Kasumi-1 (cell line): ENCODE measurements at regions not wholly inside any gene's neighbourhood (a gene's known extent, or its start where the extent isn't known, plus 50 kb on each side); places are given as distances from the start of the nearest gene placed in this dataset.

Experiments used
- DNase-seq, 2 experiments: peaks; one replicate each; lab custom pipeline; 2025; lab: John Stamatoyannopoulos, UW

- no peak for DNase-seq
These were observed 1109.3 kb downstream of the ROBO2 start for GRCh38 chr3:78148986-78149717.

DNA sequence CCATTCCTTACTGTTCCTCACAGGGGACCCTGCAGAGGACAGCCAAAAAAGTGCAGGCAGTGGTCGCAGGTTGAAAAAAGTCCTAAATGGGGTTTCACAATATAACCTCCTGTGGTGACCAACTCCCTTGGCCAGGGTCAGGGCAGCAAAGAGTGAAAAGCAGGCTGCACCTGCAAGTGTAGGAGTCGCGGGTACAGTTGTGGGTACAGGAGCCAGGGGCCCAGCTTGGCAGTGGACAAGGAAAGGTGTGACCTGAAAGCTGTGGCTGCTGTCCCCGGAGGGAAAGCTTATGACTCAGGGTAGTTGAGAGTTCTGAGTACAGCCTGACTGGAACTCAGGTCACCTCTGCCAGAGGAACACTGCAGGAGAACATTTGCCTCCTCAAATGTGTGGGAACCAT, 1114.1 kb downstream of the ROBO2 start:
- DNase-seq = no peak

DNA sequence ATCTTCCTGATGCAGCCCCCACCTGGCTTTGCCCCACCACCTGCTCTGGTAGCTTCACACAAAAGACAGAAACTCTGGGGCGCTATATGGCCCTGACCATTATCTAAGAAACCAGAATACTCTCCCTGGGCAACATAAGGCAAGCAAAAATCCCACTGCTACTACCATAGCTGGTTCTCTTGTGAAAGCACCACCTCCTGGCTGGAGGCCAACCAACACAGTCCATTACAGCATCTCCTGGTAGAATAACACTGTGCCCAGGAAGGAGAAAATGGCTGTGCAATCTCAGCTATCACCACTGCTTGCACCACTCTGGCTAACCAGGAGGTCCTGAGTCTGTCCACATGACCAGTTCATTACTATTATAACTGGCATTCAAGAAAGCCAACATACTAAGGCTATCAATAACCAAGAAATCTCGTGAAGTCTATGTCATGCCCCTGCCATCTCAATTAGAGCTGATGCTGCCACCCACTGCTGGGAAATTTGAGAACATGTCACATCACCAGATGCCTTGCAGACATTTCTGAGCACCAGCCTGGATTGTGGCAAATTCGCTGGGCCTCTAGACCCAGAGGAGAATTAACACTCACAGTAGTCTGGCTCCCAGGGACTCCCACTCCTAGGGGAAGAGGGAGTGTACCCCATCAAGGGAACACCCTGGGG, 1114.8 kb downstream of the ROBO2 start:
- DNase-seq = no peak

- no peak for DNase-seq
These were observed 1121.8 kb downstream of the ROBO2 start for GRCh38 chr3:78161736-78162135.

GRCh38 chr3:78163379-78163778, 1123.5 kb downstream of the ROBO2 start:
- no peak for DNase-seq

DNA sequence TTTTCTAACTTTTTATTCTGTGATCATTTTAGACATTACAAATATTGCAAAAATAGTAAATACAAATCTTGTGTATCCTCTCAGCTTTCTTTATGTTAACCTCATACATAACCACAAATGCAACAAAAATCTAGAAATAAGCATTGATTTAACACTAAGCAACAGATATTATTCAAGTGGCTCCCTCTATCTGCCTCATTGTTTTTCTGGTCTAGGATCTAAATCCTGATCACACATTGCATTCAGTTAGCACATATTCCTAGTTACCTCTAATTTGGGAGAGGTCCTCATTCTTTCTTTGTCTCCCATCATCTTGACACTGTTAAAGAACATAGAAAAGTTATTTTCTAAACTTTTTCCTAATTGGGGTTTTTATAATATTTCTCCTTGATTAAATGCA, 1126.0 kb downstream of the ROBO2 start:
- DNase-seq = peak in 1 of 2 experiments; percentile 29

- no peak for DNase-seq
These were observed 1134.9 kb downstream of the ROBO2 start for GRCh38 chr3:78174821-78175220.

DNA sequence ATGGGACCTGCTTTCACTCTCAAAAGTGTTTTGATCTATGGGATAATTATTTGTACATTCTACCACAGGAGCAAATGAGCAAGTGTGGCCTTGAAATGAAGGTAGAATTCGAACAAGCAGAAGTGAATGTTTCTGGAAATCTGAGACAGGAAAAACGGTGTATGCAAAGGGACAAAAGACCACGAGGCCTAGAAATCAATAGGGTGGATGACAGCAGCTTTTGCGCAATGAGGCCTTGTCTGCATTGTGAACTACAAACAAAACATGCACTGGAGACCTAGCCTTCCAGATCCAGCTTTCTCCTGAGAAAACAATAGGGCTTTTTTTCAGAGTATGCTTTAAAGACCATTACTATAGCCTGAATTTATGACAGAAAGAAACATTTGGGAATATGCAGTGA, 1137.0 kb downstream of the ROBO2 start:
- no peak for DNase-seq

GRCh38 chr3:78177780-78178179, 1137.9 kb downstream of the ROBO2 start:
- DNase-seq = no peak

DNA sequence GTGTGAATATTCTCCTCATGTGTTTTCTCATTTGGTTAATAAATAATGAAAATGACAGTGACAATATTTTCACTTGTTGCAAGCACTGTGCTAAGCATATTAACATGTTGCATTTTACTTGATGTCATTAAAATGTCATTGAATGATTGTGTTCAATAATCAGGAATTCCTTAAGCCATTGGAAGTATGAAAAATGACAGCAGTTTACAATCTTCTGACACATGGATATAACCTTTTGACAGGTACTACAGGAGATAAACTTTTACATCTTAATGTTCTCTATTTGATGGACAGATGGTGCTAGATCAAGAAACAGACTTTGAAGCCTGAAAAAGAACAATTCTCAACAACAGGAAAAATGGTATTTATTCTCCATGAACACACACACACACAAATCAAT, 1138.3 kb downstream of the ROBO2 start:
- DNase-seq = no peak

GRCh38 chr3:78178740-78179363, 1139.0 kb downstream of the ROBO2 start:
- DNase-seq = no peak

- DNase-seq = no peak
These were observed 1144.2 kb downstream of the ROBO2 start for GRCh38 chr3:78183906-78184599.

GRCh38 chr3:78186404-78186803, 1146.5 kb downstream of the ROBO2 start:
- DNase-seq = no peak

DNA sequence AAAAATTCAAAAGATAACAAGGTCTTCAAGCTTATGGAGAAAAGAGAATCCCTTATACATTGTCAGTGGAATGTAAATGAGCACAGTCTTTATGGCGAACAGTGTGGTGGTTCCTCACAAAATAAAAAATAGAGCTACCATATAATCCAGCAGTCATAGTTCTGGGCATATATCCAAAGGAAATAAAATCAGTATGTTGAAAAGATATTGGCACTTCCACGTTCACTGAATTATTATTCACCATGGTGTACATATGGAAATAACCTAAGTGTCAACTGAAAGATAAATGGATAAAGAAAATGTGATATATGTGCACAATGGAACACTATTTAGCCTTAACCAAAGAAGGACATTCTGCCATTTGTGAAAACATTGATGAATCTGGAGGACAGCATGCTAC, 1161.2 kb downstream of the ROBO2 start:
- DNase-seq = no peak

DNA sequence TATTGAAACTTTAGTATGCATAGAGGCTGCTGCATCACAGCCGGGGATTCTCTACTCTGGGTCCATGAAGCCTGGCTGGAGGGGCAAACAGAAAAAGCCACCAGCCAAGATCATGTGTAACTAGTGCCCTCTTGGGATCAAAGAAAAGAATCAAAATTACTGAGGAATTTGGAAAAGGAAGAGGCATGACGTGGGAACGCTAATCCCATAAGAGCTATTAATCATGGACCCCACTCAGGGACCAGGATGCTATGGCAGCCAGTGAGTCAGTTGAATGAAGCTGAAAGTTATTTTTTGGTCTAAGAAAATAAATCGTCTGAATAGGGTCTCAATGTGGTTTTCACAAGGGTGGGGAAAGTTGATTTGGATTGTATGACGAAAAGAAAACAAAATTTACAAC, 1165.1 kb downstream of the ROBO2 start:
- no peak for DNase-seq

- DNase-seq = no peak
These were observed 1181.4 kb downstream of the ROBO2 start for GRCh38 chr3:78221300-78221699.

GRCh38 chr3:78221796-78222195, 1181.9 kb downstream of the ROBO2 start:
- DNase-seq = no peak

GRCh38 chr3:78235841-78236240, 1195.9 kb downstream of the ROBO2 start:
- no peak for DNase-seq

GRCh38 chr3:78238811-78239210, 1198.9 kb downstream of the ROBO2 start:
- no peak for DNase-seq

- no peak for DNase-seq
These were observed 1202.8 kb downstream of the ROBO2 start for GRCh38 chr3:78242724-78243123.

- DNase-seq = no peak
These were observed 1204.2 kb downstream of the ROBO2 start for GRCh38 chr3:78244136-78244535.

GRCh38 chr3:78249294-78249693, 1209.4 kb downstream of the ROBO2 start:
- DNase-seq = no peak

DNA sequence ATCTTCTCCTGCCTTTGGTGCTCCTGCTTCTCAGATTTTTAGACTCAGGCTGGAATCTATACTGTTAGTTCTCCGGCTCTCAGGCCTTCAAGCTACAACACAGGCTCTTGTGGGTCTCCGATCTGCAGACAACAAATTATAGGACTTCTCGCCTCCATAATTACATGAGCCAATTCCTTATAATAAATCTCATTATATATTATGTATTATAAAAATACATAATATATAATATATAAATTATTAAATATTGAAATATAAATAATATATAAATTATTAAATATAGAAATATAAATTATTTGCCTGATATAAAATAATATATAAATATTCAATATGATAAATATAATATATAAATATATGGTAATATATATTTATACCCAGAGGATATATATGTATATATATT, 1214.0 kb downstream of the ROBO2 start:
- DNase-seq = no peak
